ENCODE measurements at regions not wholly inside any gene's neighbourhood (a gene's known extent, or its start where the extent isn't known, plus 50 kb on each side); places are given as distances from the start of the nearest gene placed in this dataset.

GRCh38 chr14:25896777-25897176, 701.1 kb downstream of the NOVA1 start:
- H3K27me3 ChIP-seq, result no peaks in the 10 kb centered on the region
- H3K36me3 ChIP-seq, result no peaks in the 10 kb centered on the region
- no peak for DNase-seq
- no peak overlapping the region for H3K4me3 ChIP-seq
- H3K9me3 ChIP-seq, result no peaks in the 10 kb centered on the region

- H3K4me3 ChIP-seq, result no peak overlapping the region
- DNase-seq, result no peak
- no peaks in the 10 kb centered on the region for H3K9me3 ChIP-seq
These were observed 702.1 kb downstream of the NOVA1 start for GRCh38 chr14:25895740-25896139.

DNA sequence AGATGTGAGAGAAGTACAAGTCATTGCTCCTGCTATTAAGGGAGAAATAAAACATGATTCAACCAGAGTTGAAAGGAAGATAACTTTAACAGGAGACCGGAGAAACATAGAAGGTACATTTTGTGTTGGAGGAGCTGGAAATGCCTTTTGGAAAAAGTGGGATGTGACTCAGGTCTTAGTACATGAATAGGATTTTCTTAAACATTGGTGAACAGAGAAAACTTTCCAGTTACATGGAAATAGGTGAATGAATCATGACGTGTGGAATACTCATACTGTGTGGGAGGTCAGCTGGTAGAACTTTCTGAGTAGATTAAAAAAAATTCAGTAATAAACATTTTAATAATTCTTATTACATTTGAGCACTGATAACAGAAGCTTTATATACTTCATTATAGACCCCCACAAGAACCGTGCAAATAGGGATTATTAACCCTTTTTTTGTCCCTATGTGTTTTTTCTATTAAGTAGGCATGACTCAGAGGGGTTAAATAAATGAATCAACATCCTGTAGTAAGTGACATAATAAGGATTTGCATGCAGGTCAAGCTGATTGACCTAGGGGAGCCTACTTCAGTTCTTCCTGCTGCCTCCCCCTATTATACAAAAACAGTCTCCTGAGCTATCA, 710.5 kb downstream of the NOVA1 start:
- no peak for DNase-seq

More at GRCh38 chr14:25895740-25896139, 702.1 kb downstream of the NOVA1 start:
- Histone ChIP-seq H3K36me3 (no peaks in the 10 kb centered on the region), H3K27me3 (no peaks in the 10 kb centered on the region)

GRCh38 chr14:25884657-25885056, 713.2 kb downstream of the NOVA1 start:
- no peak for DNase-seq
- no peaks in the 10 kb centered on the region for H3K9me3 ChIP-seq
- no peaks in the 10 kb centered on the region for H3K36me3 ChIP-seq
- H3K27me3 ChIP-seq, result no peaks in the 10 kb centered on the region
- H3K4me3 ChIP-seq, result no peak overlapping the region

More for the DNA sequence above, 710.5 kb downstream of the NOVA1 start:
- Histone ChIP-seq H3K4me3 (no peak overlapping the region), H3K36me3 (no peaks in the 10 kb centered on the region), H3K27me3 (no peaks in the 10 kb centered on the region), H3K9me3 (no peaks in the 10 kb centered on the region)

GRCh38 chr14:25882899-25883298, 714.9 kb downstream of the NOVA1 start:
- DNase-seq, result no peak
- H3K36me3 ChIP-seq, result no peaks in the 10 kb centered on the region
- H3K9me3 ChIP-seq, result no peaks in the 10 kb centered on the region
- no peaks in the 10 kb centered on the region for H3K27me3 ChIP-seq
- H3K4me3 ChIP-seq, result no peak overlapping the region

DNA sequence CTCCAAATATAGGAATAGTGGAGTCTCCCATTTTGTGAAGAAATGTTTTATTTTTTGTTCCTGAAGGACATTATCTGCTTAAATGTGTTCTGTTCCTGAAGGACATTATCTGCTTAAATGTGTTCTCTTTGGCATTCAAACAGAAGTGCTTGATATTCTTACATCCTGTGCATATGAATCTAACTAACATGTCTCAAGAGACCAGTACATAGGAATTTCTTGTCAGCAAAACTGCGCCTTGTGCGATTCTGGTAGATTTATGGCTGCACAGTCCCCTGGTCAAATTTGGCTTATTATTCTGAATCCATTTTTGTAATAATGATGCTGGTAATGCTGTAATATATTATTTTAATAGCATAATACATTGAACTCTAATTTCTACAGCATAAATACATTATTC, 722.4 kb downstream of the NOVA1 start:
- Histone ChIP-seq H3K36me3 (no peaks in the 10 kb centered on the region), H3K27me3 (no peaks in the 10 kb centered on the region), H3K9me3 (no peaks in the 10 kb centered on the region), H3K4me3 (no peak overlapping the region)
- no peak for DNase-seq

DNA sequence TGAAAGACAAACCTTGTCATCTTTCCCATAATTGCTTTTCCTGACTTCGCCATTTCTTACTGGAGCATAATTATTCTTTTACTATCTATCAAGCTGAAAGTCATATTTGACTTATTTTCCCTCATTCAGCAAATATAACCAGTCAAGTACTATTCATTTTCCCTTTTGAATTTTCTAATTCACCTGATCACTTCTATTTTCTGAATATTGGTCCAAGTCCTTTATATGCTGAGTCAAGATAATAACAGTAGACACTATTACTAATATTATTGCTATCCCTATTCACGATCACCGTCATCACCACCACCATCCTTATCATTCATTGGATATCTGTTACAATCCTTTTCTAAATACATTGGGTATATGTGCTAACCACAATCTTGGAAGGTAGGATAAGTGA, 728.0 kb downstream of the NOVA1 start:
- Histone ChIP-seq H3K4me3 (no peak overlapping the region), H3K27me3 (no peaks in the 10 kb centered on the region), H3K36me3 (no peaks in the 10 kb centered on the region), H3K9me3 (no peaks in the 10 kb centered on the region)
- DNase-seq, result no peak

GRCh38 chr14:25868521-25869314, 729.1 kb downstream of the NOVA1 start:
- Histone ChIP-seq H3K27me3 (no peaks in the 10 kb centered on the region), H3K36me3 (no peaks in the 10 kb centered on the region)

GRCh38 chr14:25861406-25861805, 736.4 kb downstream of the NOVA1 start:
- Histone ChIP-seq H3K4me3 (no peak overlapping the region), H3K9me3 (no peaks in the 10 kb centered on the region), H3K36me3 (no peaks in the 10 kb centered on the region), H3K27me3 (no peaks in the 10 kb centered on the region)
- no peak for DNase-seq

More at GRCh38 chr14:25868521-25869314, 729.1 kb downstream of the NOVA1 start:
- no peaks in the 10 kb centered on the region for H3K9me3 ChIP-seq
- DNase-seq, result no peak
- H3K4me3 ChIP-seq, result no peak overlapping the region

DNA sequence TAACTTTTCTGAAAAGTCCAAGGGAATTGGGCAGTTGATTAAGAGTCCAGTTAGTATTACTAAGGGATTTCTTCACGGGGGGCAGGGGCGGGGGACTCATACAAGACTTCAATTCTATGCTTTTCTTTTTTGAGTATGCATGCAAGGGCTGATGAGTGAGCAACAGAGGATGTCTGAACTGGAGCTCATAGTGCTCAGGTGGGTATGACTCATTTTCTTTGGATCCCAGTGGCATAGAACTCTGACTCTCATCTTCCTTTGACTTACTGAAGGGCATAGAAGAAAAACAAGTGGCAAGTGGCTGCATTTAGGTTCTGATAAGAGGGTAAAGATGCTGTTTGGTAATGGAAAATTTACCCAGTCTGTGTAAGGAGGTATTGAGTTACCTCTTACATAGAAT, 749.2 kb downstream of the NOVA1 start:
- no peak overlapping the region for H3K4me3 ChIP-seq
- no peak for DNase-seq
- no peaks in the 10 kb centered on the region for H3K9me3 ChIP-seq
- no peaks in the 10 kb centered on the region for H3K36me3 ChIP-seq
- H3K27me3 ChIP-seq, result no peaks in the 10 kb centered on the region

DNA sequence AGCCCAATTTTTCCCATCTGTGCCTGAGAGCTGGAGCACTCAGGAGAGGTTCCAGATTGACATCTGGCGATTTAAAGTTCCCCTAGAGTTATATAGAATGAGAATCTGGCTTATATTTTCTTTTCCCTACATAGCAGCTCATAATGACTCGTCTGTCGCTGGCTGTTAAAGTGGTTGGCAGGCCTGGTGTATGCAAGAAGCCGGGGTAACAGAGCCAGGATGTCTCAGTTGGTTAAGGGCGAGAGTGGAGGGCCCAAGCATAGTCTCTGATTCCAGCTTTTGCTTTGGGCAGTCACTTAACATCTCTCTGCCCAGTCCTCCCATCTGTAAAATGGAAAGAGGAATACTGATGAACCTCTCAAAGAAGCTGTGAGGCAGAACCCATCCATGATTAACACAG, 751.6 kb downstream of the NOVA1 start:
- Histone ChIP-seq H3K27me3 (no peaks in the 10 kb centered on the region), H3K36me3 (no peaks in the 10 kb centered on the region), H3K4me3 (no peak overlapping the region), H3K9me3 (no peaks in the 10 kb centered on the region)
- no peak for DNase-seq

GRCh38 chr14:25843481-25844470, 754.1 kb downstream of the NOVA1 start:
- no peaks in the 10 kb centered on the region for H3K9me3 ChIP-seq
- H3K36me3 ChIP-seq, result no peaks in the 10 kb centered on the region
- H3K27me3 ChIP-seq, result no peaks in the 10 kb centered on the region
- no peak overlapping the region for H3K4me3 ChIP-seq
- DNase-seq, result no peak

- Histone ChIP-seq H3K36me3 (no peaks in the 10 kb centered on the region), H3K27me3 (no peaks in the 10 kb centered on the region), H3K9me3 (no peaks in the 10 kb centered on the region), H3K4me3 (no peak overlapping the region)
- DNase-seq, result no peak
These were observed 756.6 kb downstream of the NOVA1 start for GRCh38 chr14:25841226-25841625.

GRCh38 chr14:25837551-25837965, 760.3 kb downstream of the NOVA1 start:
- Histone ChIP-seq H3K4me3 (no peak overlapping the region), H3K27me3 (no peaks in the 10 kb centered on the region), H3K9me3 (no peaks in the 10 kb centered on the region), H3K36me3 (no peaks in the 10 kb centered on the region)
- DNase-seq, result no peak

- Histone ChIP-seq H3K9me3 (no peaks in the 10 kb centered on the region), H3K36me3 (no peaks in the 10 kb centered on the region), H3K27me3 (no peaks in the 10 kb centered on the region), H3K4me3 (no peak overlapping the region)
- no peak for DNase-seq
These were observed 761.2 kb downstream of the NOVA1 start for GRCh38 chr14:25836636-25837035.

GRCh38 chr14:25833341-25834126, 764.3 kb downstream of the NOVA1 start:
- Histone ChIP-seq H3K36me3 (no peaks in the 10 kb centered on the region), H3K27me3 (no peaks in the 10 kb centered on the region), H3K4me3 (no peak overlapping the region), H3K9me3 (no peaks in the 10 kb centered on the region)
- peak; percentile 4 for DNase-seq
